WTC11 (cell line): ENCODE measurements at regions not wholly inside any gene's neighbourhood (a gene's known extent, or its start where the extent isn't known, plus 50 kb on each side); places are given as distances from the start of the nearest gene placed in this dataset.

Source experiments
- ATAC-seq: fragments of 200-7000 bp; cut with Tn5 transposase; 2 replicates; pipeline ENCODE4 v1.10.0; 2021; ENCODE audit warnings: mild to moderate bottlenecking, moderate library complexity
- CTCF ChIA-PET: fragments of 300-600 bp; sonication (Branson Sonifier 250); formaldehyde crosslinking; loops from one replicate; lab custom pipeline; 2021; ENCODE audit warnings: antibody characterized with exemption; lab: Charles Lee
- POLR2A ChIA-PET: fragments of 350-600 bp; sonication (Branson Sonifier 250); formaldehyde crosslinking; loops from one replicate; lab custom pipeline; 2021; ENCODE audit warnings: antibody characterized with exemption; lab: Charles Lee
- DNase-seq: peaks from one replicate; pipeline ENCODE4 v3.0.0; 2021; ENCODE audit warnings: low spot score
- H3K27ac Mint-ChIP-seq: 2 replicates; pipeline ENCODE4 v1.8.0; 2021; ENCODE audit warnings: mixed read lengths
- H3K27me3 Mint-ChIP-seq: 2 replicates; pipeline ENCODE4 v1.8.0; 2021; ENCODE audit warnings: low read depth, mild to moderate bottlenecking, moderate library complexity, mixed read lengths
- H3K36me3 Mint-ChIP-seq: 2 replicates; pipeline ENCODE4 v1.8.0; 2021; ENCODE audit warnings: mixed read lengths
- H3K4me1 Mint-ChIP-seq: 2 replicates; pipeline ENCODE4 v1.8.0; 2022; ENCODE audit warnings: mixed read lengths
- H3K4me3 Mint-ChIP-seq: 2 replicates; pipeline ENCODE4 v1.8.0; 2021; ENCODE audit warnings: mild to moderate bottlenecking, moderate library complexity, mixed read lengths
- H3K9me3 Mint-ChIP-seq: 2 replicates; pipeline ENCODE4 v1.8.0; 2021; ENCODE audit warnings: mixed read lengths
- CDX4 ChIP-seq: fragments of 250-450 bp; sonication (Bioruptor Pico); IDR thresholded peaks from 2 replicates; pipeline ENCODE4 v1.9.0; 2021; ENCODE audit warnings: moderate library complexity, mild to moderate bottlenecking, inconsistent platforms, borderline replicate concordance
- E2F4 ChIP-seq: sonication (generic); formaldehyde crosslinking; IDR thresholded peaks from 2 replicates; pipeline ENCODE4 v1.8.1; 2022; ENCODE audit warnings: low read depth, mild to moderate bottlenecking, moderate library complexity, missing genetic modification reagents, borderline replicate concordance
- EMX1 ChIP-seq: fragments of 250-450 bp; sonication (Bioruptor Pico); IDR thresholded peaks from 2 replicates; pipeline ENCODE4 v1.8.0; 2021; ENCODE audit warnings: mild to moderate bottlenecking
- GRHL2 ChIP-seq: fragments of 250-450 bp; sonication (Bioruptor Pico); IDR thresholded peaks from 2 replicates; pipeline ENCODE4 v1.8.0; 2022; ENCODE audit warnings: mild to moderate bottlenecking, moderate library complexity; ENCODE audit not compliant: insufficient replicate concordance, severe bottlenecking
- GTF2I ChIP-seq: fragments of 250-450 bp; sonication (Bioruptor Pico); conservative IDR thresholded peaks from 2 replicates; pipeline ENCODE4 v1.4.0; 2021; ENCODE audit warnings: mild to moderate bottlenecking
- JUN ChIP-seq: sonication (generic); formaldehyde crosslinking; IDR thresholded peaks from 2 replicates; pipeline ENCODE4 v1.8.0; 2023; ENCODE audit warnings: mild to moderate bottlenecking, missing genetic modification reagents
- NFATC4 ChIP-seq: fragments of 250-450 bp; sonication (Bioruptor Pico); IDR thresholded peaks from 2 replicates; pipeline ENCODE4 v1.9.0; 2021; ENCODE audit warnings: mild to moderate bottlenecking
- NFYB ChIP-seq: sonication (generic); formaldehyde crosslinking; conservative IDR thresholded peaks from 2 replicates; pipeline ENCODE4 v1.8.0; 2022; ENCODE audit warnings: low read depth, missing genetic modification reagents
- NR1H2 ChIP-seq: sonication (generic); formaldehyde crosslinking; IDR thresholded peaks from 2 replicates; pipeline ENCODE4 v1.9.0; 2021; ENCODE audit warnings: mild to moderate bottlenecking, moderate library complexity, missing genetic modification reagents
- SMAD4 ChIP-seq: sonication (generic); formaldehyde crosslinking; IDR thresholded peaks from 2 replicates; pipeline ENCODE4 v1.8.0; 2022; ENCODE audit warnings: mild to moderate bottlenecking, missing genetic modification reagents
- SP1 ChIP-seq: sonication (generic); formaldehyde crosslinking; conservative IDR thresholded peaks from 2 replicates; pipeline ENCODE4 v1.8.1; 2022; ENCODE audit warnings: missing genetic modification reagents
- TCF7 ChIP-seq: sonication (generic); formaldehyde crosslinking; IDR thresholded peaks from 2 replicates; pipeline ENCODE4 v1.8.0; 2022; ENCODE audit warnings: mild to moderate bottlenecking, low read depth, missing genetic modification reagents, moderate library complexity
- TEAD1 ChIP-seq: sonication (generic); formaldehyde crosslinking; IDR thresholded peaks from 2 replicates; pipeline ENCODE4 v1.8.0; 2022; ENCODE audit warnings: mild to moderate bottlenecking, missing genetic modification reagents
- ZNF121 ChIP-seq: sonication (generic); formaldehyde crosslinking; IDR thresholded peaks from 2 replicates; pipeline ENCODE4 v1.8.0; 2023; ENCODE audit warnings: missing genetic modification reagents
- TF ChIP-seq, protein P1 (sequence below): sonication (generic); formaldehyde crosslinking; IDR thresholded peaks from 2 replicates; pipeline ENCODE4 v1.8.0; 2022; ENCODE audit warnings: missing genetic modification reagents
- TF ChIP-seq, protein P2 (sequence below): sonication (generic); formaldehyde crosslinking; IDR thresholded peaks from 2 replicates; pipeline ENCODE4 v1.8.1; 2023; ENCODE audit warnings: mild to moderate bottlenecking, missing genetic modification reagents
- TF ChIP-seq, protein P3 (sequence below): sonication (generic); formaldehyde crosslinking; IDR thresholded peaks from 2 replicates; pipeline ENCODE4 v1.8.0; 2022; ENCODE audit warnings: mild to moderate bottlenecking, missing genetic modification reagents
- TF ChIP-seq, protein P4 (sequence below): sonication (generic); formaldehyde crosslinking; IDR thresholded peaks from 2 replicates; pipeline ENCODE4 v1.8.1; 2022; ENCODE audit warnings: mild to moderate bottlenecking, moderate library complexity, missing genetic modification reagents
- TF ChIP-seq, protein P5 (sequence below): fragments of 250-450 bp; sonication (Bioruptor Pico); IDR thresholded peaks from 2 replicates; pipeline ENCODE4 v1.8.0; 2021; ENCODE audit warnings: mild to moderate bottlenecking
- TF ChIP-seq, protein P6 (sequence below): sonication (generic); formaldehyde crosslinking; conservative IDR thresholded peaks from 2 replicates; pipeline ENCODE4 v1.8.1; 2022; ENCODE audit warnings: mild to moderate bottlenecking, missing genetic modification reagents

DNA sequence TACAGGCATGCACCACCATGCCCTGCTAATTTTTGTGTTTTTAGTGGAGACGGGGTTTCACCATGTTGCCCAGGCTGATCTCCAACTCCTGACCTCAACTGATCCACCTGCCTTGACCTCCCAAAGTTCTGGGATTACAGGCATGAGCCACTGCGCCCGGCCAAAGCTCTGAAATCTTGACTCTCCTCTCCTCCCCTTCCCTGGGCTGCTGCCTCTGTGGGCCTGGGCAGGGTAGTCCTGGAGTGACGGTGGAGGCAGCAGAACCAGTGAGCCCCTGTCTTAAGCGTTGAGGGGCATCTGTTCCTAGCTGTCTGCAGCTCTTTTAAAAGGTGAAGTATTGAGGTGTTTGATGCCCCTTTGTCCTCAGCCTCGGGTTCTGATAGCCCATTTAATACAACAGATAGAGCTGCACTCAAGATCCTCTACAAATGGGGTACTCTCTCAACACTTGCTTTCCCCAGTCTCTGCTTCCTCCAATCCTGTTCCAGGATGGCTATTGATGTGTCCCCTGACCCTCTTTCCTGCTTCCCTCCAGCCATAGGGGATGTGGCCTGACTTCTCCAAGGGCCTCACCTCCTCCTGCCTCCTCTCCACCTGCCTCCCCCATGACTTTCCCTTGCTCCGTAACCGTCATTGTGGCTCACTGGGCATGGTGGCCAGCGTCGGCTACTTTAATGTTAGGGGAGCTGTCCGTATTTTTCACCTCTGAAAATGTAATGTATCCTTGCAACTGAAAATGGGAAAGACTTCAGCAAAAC lies 442.5 kb downstream of the GLRX3 start (continued):
- TF ChIP-seq, protein P1, sequence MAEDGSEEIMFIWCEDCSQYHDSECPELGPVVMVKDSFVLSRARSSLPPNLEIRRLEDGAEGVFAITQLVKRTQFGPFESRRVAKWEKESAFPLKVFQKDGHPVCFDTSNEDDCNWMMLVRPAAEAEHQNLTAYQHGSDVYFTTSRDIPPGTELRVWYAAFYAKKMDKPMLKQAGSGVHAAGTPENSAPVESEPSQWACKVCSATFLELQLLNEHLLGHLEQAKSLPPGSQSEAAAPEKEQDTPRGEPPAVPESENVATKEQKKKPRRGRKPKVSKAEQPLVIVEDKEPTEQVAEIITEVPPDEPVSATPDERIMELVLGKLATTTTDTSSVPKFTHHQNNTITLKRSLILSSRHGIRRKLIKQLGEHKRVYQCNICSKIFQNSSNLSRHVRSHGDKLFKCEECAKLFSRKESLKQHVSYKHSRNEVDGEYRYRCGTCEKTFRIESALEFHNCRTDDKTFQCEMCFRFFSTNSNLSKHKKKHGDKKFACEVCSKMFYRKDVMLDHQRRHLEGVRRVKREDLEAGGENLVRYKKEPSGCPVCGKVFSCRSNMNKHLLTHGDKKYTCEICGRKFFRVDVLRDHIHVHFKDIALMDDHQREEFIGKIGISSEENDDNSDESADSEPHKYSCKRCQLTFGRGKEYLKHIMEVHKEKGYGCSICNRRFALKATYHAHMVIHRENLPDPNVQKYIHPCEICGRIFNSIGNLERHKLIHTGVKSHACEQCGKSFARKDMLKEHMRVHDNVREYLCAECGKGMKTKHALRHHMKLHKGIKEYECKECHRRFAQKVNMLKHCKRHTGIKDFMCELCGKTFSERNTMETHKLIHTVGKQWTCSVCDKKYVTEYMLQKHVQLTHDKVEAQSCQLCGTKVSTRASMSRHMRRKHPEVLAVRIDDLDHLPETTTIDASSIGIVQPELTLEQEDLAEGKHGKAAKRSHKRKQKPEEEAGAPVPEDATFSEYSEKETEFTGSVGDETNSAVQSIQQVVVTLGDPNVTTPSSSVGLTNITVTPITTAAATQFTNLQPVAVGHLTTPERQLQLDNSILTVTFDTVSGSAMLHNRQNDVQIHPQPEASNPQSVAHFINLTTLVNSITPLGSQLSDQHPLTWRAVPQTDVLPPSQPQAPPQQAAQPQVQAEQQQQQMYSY (CRISPR knock-in tag): no peak

DNA sequence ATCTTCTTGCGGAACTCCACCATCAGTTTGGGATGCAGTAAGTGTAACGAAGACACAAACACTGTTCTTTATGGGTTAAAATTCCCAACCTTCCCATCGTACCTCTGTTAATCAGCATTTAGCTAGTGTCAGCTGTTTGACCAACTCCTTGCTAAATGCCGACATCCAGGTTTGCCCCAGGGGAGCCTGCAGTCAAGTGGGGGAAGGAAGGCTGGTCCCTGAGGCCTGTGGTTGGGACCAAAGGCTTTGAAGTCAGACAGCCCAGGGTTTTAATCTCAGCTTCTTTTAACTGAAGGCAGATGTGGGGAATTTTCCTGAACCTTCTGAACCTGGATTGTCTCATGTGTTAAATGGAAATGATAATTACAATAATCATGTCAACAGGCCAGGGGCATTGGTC lies 443.7 kb downstream of the GLRX3 start:
- ChIA-PET POLR2A (no interaction called here), CTCF (no interaction called here)
- peaks cover 80% of the 10 kb centered on the region for H3K36me3 Mint-ChIP-seq
- peaks cover 84% of the 10 kb centered on the region for H3K9me3 Mint-ChIP-seq
- no peaks in the 10 kb centered on the region for H3K4me1 Mint-ChIP-seq
- TF ChIP-seq SP1 (CRISPR knock-in tag) (no peak), NFYB (no peak), SMAD4 (no peak), ZNF121 (CRISPR knock-in tag) (no peak), E2F4 (CRISPR knock-in tag) (no peak), EMX1 (no peak), CDX4 (CRISPR knock-in tag) (no peak), NFATC4 (CRISPR knock-in tag) (no peak), NR1H2 (CRISPR knock-in tag) (no peak), TCF7 (CRISPR knock-in tag) (no peak), TEAD1 (CRISPR knock-in tag) (no peak), JUN (CRISPR knock-in tag) (no peak), GRHL2 (CRISPR knock-in tag) (no peak), GTF2I (no peak)
- TF ChIP-seq, protein P2, sequence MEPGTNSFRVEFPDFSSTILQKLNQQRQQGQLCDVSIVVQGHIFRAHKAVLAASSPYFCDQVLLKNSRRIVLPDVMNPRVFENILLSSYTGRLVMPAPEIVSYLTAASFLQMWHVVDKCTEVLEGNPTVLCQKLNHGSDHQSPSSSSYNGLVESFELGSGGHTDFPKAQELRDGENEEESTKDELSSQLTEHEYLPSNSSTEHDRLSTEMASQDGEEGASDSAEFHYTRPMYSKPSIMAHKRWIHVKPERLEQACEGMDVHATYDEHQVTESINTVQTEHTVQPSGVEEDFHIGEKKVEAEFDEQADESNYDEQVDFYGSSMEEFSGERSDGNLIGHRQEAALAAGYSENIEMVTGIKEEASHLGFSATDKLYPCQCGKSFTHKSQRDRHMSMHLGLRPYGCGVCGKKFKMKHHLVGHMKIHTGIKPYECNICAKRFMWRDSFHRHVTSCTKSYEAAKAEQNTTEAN (CRISPR knock-in tag): no peak
- TF ChIP-seq, protein P3, sequence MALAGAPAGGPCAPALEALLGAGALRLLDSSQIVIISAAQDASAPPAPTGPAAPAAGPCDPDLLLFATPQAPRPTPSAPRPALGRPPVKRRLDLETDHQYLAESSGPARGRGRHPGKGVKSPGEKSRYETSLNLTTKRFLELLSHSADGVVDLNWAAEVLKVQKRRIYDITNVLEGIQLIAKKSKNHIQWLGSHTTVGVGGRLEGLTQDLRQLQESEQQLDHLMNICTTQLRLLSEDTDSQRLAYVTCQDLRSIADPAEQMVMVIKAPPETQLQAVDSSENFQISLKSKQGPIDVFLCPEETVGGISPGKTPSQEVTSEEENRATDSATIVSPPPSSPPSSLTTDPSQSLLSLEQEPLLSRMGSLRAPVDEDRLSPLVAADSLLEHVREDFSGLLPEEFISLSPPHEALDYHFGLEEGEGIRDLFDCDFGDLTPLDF: no peak
- TF ChIP-seq, protein P4, sequence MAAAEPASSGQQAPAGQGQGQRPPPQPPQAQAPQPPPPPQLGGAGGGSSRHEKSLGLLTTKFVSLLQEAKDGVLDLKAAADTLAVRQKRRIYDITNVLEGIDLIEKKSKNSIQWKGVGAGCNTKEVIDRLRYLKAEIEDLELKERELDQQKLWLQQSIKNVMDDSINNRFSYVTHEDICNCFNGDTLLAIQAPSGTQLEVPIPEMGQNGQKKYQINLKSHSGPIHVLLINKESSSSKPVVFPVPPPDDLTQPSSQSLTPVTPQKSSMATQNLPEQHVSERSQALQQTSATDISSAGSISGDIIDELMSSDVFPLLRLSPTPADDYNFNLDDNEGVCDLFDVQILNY (CRISPR knock-in tag): no peak
- TF ChIP-seq, protein P5, sequence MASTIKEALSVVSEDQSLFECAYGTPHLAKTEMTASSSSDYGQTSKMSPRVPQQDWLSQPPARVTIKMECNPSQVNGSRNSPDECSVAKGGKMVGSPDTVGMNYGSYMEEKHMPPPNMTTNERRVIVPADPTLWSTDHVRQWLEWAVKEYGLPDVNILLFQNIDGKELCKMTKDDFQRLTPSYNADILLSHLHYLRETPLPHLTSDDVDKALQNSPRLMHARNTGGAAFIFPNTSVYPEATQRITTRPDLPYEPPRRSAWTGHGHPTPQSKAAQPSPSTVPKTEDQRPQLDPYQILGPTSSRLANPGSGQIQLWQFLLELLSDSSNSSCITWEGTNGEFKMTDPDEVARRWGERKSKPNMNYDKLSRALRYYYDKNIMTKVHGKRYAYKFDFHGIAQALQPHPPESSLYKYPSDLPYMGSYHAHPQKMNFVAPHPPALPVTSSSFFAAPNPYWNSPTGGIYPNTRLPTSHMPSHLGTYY (CRISPR knock-in tag): no peak
- TF ChIP-seq, protein P6, sequence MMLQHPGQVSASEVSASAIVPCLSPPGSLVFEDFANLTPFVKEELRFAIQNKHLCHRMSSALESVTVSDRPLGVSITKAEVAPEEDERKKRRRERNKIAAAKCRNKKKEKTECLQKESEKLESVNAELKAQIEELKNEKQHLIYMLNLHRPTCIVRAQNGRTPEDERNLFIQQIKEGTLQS (CRISPR knock-in tag): no peak
- H3K4me3 Mint-ChIP-seq: no peak overlapping the region
- ATAC-seq (no peak), DNase-seq (no peak)
- no peak overlapping the region for H3K27ac Mint-ChIP-seq
- H3K27me3 Mint-ChIP-seq: peaks cover 14% of the 10 kb centered on the region
